CD4-positive, alpha-beta T cell (primary cell): ENCODE measurements at regions not wholly inside any gene's neighbourhood (a gene's known extent, or its start where the extent isn't known, plus 50 kb on each side); places are given as distances from the start of the nearest gene placed in this dataset.
"Not testable (repeated sequence)": the region's sequence is repeated elsewhere in the genome, so short reads cannot be mapped to it uniquely, and the experiment has no call there.

ENCODE experiments used
- ATAC-seq: fragments of 200-7000 bp; cut with Tn5 transposase; one replicate; pipeline ENCODE4 v1.10.0; 2022; ENCODE audit warnings: mild to moderate bottlenecking; ENCODE audit not compliant: poor library complexity
- CTCF ChIA-PET: fragments of 350-600 bp; sonication (Branson Sonifier 250); formaldehyde crosslinking; loops from one replicate; lab custom pipeline; 2021; ENCODE audit warnings: antibody characterized with exemption, inconsistent platforms; lab: Charles Lee
- POLR2A ChIA-PET: fragments of 350-600 bp; sonication (Branson Sonifier 250); formaldehyde crosslinking; loops from one replicate; lab custom pipeline; 2021; ENCODE audit warnings: antibody characterized with exemption, inconsistent platforms; lab: Charles Lee
- DNase-seq, 14 experiments: peaks; one replicate each; pipeline ENCODE4 v3.0.0-alpha.2; 2013 to 2020; ENCODE audit warnings: mixed read lengths in 2 of 14
- H3K27ac ChIP-seq, 2 donors: one replicate each; pipeline versions ENCODE4 v1.5.1 to v1.7.0; 2013; ENCODE audit warnings: low read length in 2 of 2, low read depth in 1 of 2, mild to moderate bottlenecking in 1 of 2
- H3K27me3 ChIP-seq, 2 experiments: 1 replicate in 1 of 2; 2 replicates in 1 of 2; pipeline versions ENCODE4 v1.6.1 to v1.7.0; 2013; ENCODE audit warnings: low read length in 2 of 2, control low read depth in 1 of 2, mild to moderate bottlenecking in 1 of 2, moderate library complexity in 1 of 2; ENCODE audit not compliant: insufficient read depth in 2 of 2, control insufficient read depth in 1 of 2
- H3K36me3 ChIP-seq: one replicate; pipeline ENCODE4 v1.6.1; 2013; ENCODE audit warnings: low read length, control low read depth; ENCODE audit not compliant: insufficient read depth
- H3K4me1 ChIP-seq: one replicate; pipeline ENCODE4 v1.6.1; 2013; ENCODE audit warnings: low read length, control low read depth; ENCODE audit not compliant: insufficient read depth
- H3K4me3 ChIP-seq: one replicate; pipeline ENCODE4 v1.5.1; 2013; ENCODE audit warnings: mild to moderate bottlenecking, low read length, moderate library complexity
- H3K9me3 ChIP-seq, 2 experiments: 1 replicate in 1 of 2; 2 replicates in 1 of 2; pipeline versions ENCODE4 v1.6.1 to v1.7.0; 2013; ENCODE audit warnings: low read length in 2 of 2, mild to moderate bottlenecking in 2 of 2, control low read depth in 1 of 2, moderate library complexity in 1 of 2; ENCODE audit not compliant: control insufficient read depth in 1 of 2, insufficient read depth in 1 of 2
- H3K27ac Mint-ChIP-seq: one replicate; pipeline ENCODE4 v1.8.0; 2020; ENCODE audit warnings: mixed read lengths
- H3K27me3 Mint-ChIP-seq: one replicate; pipeline ENCODE4 v1.8.0; 2021; ENCODE audit warnings: mixed read lengths
- H3K36me3 Mint-ChIP-seq: one replicate; pipeline ENCODE4 v1.8.0; 2021; ENCODE audit warnings: low read depth, mixed read lengths
- H3K4me1 Mint-ChIP-seq: one replicate; pipeline ENCODE4 v1.8.0; 2021; ENCODE audit warnings: low read depth, mixed read lengths
- H3K4me3 Mint-ChIP-seq: one replicate; pipeline ENCODE4 v1.8.0; 2020; ENCODE audit warnings: mild to moderate bottlenecking, mixed read lengths
- H3K9me3 Mint-ChIP-seq: one replicate; pipeline ENCODE4 v1.8.0; 2020; ENCODE audit warnings: mixed read lengths
- CTCF ChIP-seq: fragments of 200-600 bp; IDR thresholded peaks from one replicate; pipeline ENCODE4 v1.8.0; 2022; ENCODE audit warnings: antibody characterized with exemption, mild to moderate bottlenecking
- intact Hi-C, 2 experiments: fragments of 100-400 bp; cut with DNase I in 1 of 2; cut with micrococcal nuclease in 1 of 2; formaldehyde crosslinking; loops; one replicate each; pipeline versions ENCODE4 v1.15.1 to v1.9.0; 2023 to 2025; cut with DNase I, micrococcal nuclease

- Histone ChIP-seq H3K4me1 (no peaks in the 10 kb centered on the region), H3K36me3 (no peaks in the 10 kb centered on the region), H3K4me3 (no peak overlapping the region), H3K9me3 (no peaks in the 10 kb centered on the region), H3K27me3 (peaks cover 0 to 2% of the 10 kb centered on the region in 2 experiments), H3K27ac (no peak overlapping the region)
- Mint-ChIP-seq H3K4me3 (no peak overlapping the region), H3K9me3 (no peaks in the 10 kb centered on the region), H3K27ac (no peak overlapping the region), H3K36me3 (no peaks in the 10 kb centered on the region), H3K4me1 (no peaks in the 10 kb centered on the region), H3K27me3 (peaks cover 48% of the 10 kb centered on the region)
- ChIA-PET POLR2A (no interaction called here), CTCF (no interaction called here)
- ATAC-seq: no peak
- intact Hi-C loops: no loop called here
- TF ChIP-seq CTCF: no peak
- DNase-seq: no peak
Observed at GRCh38 chr3:194910414-194910984, 224.8 kb downstream of the FAM43A start.

- no peak for TF ChIP-seq CTCF
- peaks cover 36% of the 10 kb centered on the region for H3K27me3 Mint-ChIP-seq
- no peaks in the 10 kb centered on the region for H3K4me1 Mint-ChIP-seq
- H3K27ac ChIP-seq: no peak overlapping the region
- intact Hi-C loops: no loop called here
- no peak for DNase-seq
- ATAC-seq: no peak
- H3K4me1 ChIP-seq: no peaks in the 10 kb centered on the region
- peaks cover 2 to 5% of the 10 kb centered on the region in 2 experiments for H3K27me3 ChIP-seq
- ChIA-PET POLR2A (no interaction called here), CTCF (no interaction called here)
- no peak overlapping the region for H3K4me3 Mint-ChIP-seq
- no peaks in the 10 kb centered on the region for H3K36me3 Mint-ChIP-seq
- peaks cover 0 to 4% of the 10 kb centered on the region in 2 experiments for H3K9me3 ChIP-seq
- H3K27ac Mint-ChIP-seq: no peak overlapping the region
- H3K4me3 ChIP-seq: no peak overlapping the region
- H3K9me3 Mint-ChIP-seq: no peaks in the 10 kb centered on the region
- no peaks in the 10 kb centered on the region for H3K36me3 ChIP-seq
Observed at GRCh38 chr3:194913316-194913715, 227.6 kb downstream of the FAM43A start.

DNA sequence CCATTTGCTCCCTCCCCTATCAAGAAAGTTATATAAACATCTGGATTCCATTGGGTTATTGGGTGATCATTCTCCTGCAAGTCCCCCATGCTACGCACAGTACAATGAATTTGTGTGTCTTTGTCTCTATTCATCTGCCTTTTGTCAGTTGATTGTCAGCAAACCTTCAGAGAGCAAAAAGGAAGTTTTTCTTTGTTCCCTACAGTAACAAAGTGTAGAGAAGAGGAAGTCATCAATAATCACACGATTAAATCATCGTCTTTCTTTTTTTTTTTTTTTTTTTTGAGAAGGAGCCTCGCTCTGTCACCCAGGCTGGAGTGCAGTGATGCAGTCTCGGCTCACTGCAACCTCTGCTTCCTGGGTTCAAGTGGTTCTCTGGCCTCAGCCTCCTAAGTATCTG, 239.2 kb downstream of the FAM43A start:
- H3K27me3 Mint-ChIP-seq: peaks cover 24% of the 10 kb centered on the region
- POLR2A ChIA-PET: not testable (repeated sequence)

GRCh38 chr3:194925614-194926013, 239.9 kb downstream of the FAM43A start:
- H3K9me3 Mint-ChIP-seq: no peaks in the 10 kb centered on the region
- ATAC-seq (no peak), DNase-seq (no peak)
- POLR2A ChIA-PET: no interaction called here
- CTCF ChIA-PET: no interaction called here
- H3K36me3 Mint-ChIP-seq: no peaks in the 10 kb centered on the region
- no peak overlapping the region for H3K4me3 Mint-ChIP-seq
- no peak overlapping the region for H3K27ac Mint-ChIP-seq
- TF ChIP-seq CTCF: no peak
- H3K27me3 Mint-ChIP-seq: peaks cover 24% of the 10 kb centered on the region
- H3K4me1 ChIP-seq: no peaks in the 10 kb centered on the region
- H3K9me3 ChIP-seq: no peaks in the 10 kb centered on the region
- H3K4me1 Mint-ChIP-seq: no peaks in the 10 kb centered on the region
- intact Hi-C loops: no loop called here
- H3K4me3 ChIP-seq: no peak overlapping the region
- H3K27me3 ChIP-seq: peaks cover 3 to 4% of the 10 kb centered on the region in 2 experiments
- no peak overlapping the region for H3K27ac ChIP-seq
- H3K36me3 ChIP-seq: no peaks in the 10 kb centered on the region

More for the DNA sequence above, 239.2 kb downstream of the FAM43A start:
- H3K36me3 ChIP-seq, intact Hi-C loops, H3K4me3 ChIP-seq, H3K27ac Mint-ChIP-seq, H3K9me3 Mint-ChIP-seq, ATAC-seq, H3K4me3 Mint-ChIP-seq, H3K36me3 Mint-ChIP-seq, DNase-seq, H3K9me3 ChIP-seq, H3K4me1 ChIP-seq, CTCF ChIA-PET, H3K27ac ChIP-seq, H3K27me3 ChIP-seq, H3K4me1 Mint-ChIP-seq: not testable (repeated sequence)
